ENCODE measurements at regions not wholly inside any gene's neighbourhood (a gene's known extent, or its start where the extent isn't known, plus 50 kb on each side); places are given as distances from the start of the nearest gene placed in this dataset.
"Not testable (repeated sequence)": the region's sequence is repeated elsewhere in the genome, so short reads cannot be mapped to it uniquely, and the experiment has no call there.

GRCh38 chr12:111271674-111272418 is 97.0 kb downstream of the PHETA1 start:
- DNase-seq = no peak

- DNase-seq = no peak
These were observed 98.1 kb downstream of the PHETA1 start for GRCh38 chr12:111270774-111271173.

GRCh38 chr12:111270239-111270638 is 98.7 kb downstream of the PHETA1 start:
- DNase-seq = no peak

DNA sequence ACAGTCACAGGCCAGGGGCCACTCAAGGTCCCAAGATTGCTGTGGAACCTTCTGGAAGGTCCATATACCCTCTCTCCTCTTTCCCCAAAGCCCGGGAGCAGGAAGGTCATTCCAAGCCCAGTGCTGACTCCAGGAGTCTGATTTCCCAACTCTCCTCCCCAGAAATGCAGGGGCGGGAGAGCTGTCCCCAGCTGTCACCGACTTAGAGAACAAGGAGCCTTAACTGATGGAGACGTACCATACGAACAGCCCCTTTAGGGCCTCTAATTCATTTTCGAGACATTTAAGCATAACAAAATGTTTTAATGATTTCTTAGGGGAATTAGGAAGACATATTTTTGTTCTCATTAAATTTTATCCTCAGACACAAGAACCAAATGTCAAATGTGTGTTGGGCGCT is 99.2 kb downstream of the PHETA1 start:
- no peak for DNase-seq

GRCh38 chr12:111268738-111269572 is 99.9 kb downstream of the PHETA1 start:
- no peak for DNase-seq

DNA sequence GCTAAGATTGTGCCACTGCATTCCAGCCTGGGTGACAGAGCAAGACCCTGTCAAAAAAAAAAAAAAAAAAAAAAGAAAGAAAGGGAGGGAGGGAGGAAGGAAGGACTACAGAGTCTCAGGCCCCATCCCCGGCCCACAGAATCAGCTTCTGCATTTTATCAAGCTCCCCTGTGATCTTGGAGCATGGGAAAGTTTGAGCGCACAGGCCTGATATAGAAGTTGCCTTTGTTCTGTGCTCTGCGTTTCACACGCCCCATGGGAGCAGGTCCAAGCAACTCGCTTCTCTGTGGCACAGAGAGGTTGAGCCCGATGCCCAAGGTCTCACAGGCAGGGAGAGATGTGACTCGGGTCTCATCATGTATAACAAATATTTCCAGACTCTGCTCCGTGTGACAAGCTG is 101.8 kb downstream of the PHETA1 start:
- no peak for DNase-seq

DNA sequence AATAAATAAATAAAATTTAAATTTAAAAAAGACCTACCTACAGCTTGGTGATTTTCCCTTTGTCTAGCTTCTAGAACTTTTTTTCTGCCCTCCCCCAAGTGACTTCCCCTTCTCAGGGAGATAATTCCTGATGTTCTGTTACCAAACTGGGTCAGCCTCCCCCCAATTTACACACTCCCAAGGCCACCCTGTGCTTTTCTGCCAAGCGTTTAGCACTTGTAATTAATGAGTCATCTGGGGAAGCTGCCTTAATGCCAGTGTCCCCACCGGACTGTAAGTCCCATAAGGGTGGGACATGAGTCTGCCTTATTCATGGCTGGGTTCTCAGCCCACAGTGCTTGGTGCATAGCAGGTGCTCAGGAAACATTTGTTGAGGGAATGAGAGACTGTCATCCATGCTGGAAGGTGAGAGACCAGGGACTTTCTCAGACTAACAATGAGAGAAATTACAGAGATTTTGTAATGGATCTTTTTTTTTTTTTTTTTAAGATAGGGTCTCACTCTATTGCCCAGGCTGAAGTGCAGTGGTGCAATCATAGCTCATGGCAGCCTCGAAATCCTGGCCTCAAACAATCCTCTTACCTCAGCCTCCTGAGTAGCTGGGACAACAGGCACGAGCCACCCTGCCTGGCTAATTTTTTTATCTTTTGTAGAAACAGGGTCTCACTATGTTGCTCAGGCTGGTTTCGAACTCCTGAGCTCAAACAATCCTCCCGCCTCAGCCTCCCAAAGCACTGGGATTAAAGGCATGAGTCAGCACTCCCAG is 106.8 kb downstream of the PHETA1 start:
- no peak for DNase-seq

- no peak for DNase-seq
These were observed 108.2 kb downstream of the PHETA1 start for GRCh38 chr12:111260732-111261131.

DNA sequence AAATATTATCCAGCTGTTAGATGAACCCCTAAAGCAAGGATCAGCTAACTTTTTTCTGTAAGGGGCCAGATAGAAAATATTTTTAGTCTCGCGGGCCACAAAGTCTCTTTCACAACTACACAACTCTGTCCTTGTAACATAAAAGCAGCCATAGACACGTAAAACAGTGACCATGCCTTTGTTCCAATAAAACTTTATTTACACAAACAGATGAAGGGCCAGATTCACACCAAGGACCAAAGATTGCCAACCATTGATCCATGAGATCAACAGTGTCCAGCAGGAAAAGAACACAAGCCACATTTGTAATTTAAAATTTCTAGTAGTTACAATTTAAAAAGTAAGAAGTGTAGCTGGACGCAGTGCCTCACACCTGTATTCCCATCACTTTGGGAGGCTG is 109.7 kb downstream of the PHETA1 start:
- no peak for DNase-seq

DNA sequence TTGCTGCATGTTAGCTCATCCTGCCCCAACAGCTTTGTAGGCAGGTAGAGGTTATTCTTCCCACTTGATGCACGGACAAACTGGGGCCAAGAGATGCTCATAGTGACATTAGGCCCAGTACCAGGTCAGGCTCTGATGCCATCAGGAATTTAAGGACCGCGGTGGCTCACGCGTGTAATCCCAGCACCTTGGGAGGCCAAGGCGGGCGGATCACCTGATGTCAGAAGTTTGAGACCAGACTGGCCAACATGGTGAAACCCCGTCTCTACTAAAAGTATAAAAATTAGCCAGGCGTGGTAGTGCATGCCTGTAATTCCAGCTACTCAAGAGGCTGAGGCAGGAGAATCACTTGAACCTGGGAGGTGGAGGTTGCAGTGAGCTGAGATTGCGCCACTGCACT is 110.8 kb downstream of the PHETA1 start:
- not testable (repeated sequence) for DNase-seq

DNA sequence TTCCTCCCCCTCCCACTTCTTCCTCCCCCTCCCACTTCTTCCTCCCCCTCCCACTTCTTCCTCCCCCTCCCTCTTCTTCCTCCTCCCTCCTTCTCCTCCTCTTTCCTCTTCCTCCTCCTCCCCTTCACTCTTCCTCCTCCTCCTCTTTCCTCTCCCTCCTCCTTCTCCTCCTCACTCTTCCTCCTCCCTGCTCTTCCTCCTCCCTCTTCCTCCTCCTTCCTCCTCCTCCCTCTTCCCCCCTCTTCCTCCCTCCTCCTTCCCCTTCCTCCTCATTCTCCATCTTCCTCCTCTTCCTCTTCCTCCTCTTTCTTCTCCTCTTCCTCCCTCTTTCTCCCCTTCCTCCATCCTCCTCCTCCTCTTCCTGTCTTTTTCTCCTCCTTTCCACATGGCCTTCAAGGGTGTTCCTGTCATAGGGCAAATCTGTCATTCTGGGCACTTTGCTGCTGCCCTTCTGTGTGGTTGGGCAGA is 111.4 kb downstream of the PHETA1 start:
- no peak for DNase-seq

DNA sequence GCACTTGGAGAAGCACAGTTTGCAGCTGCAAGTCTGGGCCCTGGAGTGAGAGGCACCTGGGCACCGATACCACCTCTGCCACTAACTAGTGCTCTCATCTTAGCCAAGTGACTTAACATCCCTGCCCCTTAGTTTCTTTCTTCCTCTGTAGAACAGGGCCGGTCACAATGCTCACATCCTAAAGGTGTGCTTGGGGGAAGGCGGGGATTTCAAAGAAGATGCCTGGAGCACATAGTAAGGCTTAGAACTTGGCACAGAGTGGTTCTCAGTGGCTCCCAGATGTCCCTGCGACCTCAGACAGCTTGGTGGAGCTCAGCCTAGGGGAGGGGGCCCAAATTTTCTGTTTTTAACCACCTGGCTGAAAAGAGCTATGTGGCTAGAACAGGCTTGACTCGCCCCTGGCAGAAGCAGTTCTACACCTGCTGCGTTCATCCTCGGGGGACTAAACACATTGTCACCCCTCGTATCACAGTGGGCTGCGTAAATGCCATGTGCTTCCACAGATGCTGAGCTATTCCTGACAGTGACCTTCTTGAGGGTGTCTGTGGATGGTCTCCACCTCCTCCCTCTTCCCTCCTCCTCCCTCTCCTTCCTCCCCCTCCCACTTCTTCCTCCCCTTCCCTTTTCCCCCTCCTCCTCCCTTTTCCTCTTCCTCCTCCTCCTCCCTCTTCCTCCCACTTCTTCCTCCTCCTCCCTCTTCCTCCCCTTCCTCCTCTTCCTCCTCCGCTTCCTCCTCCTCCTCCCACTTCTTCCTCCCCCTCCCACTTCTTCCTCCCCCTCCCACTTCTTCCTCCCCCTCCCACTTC is 112.1 kb downstream of the PHETA1 start:
- no peak for DNase-seq

- DNase-seq = no peak
These were observed 113.6 kb downstream of the PHETA1 start for GRCh38 chr12:111255261-111255660.

- DNase-seq = no peak
These were observed 114.8 kb downstream of the PHETA1 start for GRCh38 chr12:111254106-111254505.

DNA sequence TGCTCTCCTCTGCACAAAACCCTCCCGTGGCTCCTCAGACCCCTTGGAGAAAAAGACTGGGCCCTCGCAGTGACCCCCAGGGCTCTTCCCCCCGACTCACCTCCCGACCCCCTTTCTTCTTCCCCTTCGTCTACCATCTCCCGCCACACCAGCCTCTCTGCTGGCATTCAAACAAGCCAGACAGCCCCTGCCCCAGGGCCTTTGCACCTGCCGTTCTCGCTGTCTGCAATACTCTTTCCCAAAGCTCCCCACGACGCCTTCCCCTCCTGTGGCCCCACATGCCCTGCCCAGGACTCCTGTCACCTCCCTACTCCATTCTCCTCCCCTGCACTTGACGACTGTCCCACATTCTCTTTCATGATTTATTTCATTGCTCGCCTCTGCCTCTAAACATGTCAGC is 115.7 kb downstream of the PHETA1 start:
- DNase-seq = no peak

- no peak for DNase-seq
These were observed 117.1 kb downstream of the PHETA1 start for GRCh38 chr12:111251787-111252186.

DNA sequence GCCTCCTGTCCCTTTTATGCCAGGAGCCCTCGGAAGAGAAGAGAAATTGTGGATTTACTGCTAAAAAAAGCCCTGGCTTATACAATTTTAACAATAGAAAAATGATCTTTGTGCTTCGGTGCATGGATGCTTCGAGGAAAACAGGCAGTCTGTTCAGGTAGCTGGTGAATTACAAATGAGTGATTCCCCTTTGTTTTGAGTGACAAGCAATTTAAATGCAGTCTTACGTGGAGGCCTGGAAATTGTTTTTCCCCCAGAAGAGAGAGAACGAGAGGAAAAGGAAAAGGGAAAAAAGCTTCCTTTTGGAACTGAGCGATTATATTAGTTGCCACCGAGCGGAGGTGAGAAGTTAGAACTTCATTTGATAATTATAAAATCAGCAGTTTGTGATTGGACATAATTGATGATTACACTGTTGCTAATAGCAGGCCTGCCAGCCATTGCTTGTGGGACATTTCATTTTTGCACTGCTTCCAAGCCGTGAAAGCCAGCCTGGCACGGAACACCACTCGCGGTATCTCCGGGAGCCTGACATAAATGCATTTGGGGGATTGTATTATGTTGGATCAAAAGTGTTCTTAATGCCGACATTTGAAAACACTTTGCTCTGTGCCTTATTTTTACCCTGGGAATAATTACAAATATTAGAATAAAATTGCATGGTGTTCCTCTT is 117.7 kb downstream of the PHETA1 start:
- DNase-seq = no peak

- no peak for DNase-seq
These were observed 118.5 kb downstream of the PHETA1 start for GRCh38 chr12:111250251-111250881.

DNA sequence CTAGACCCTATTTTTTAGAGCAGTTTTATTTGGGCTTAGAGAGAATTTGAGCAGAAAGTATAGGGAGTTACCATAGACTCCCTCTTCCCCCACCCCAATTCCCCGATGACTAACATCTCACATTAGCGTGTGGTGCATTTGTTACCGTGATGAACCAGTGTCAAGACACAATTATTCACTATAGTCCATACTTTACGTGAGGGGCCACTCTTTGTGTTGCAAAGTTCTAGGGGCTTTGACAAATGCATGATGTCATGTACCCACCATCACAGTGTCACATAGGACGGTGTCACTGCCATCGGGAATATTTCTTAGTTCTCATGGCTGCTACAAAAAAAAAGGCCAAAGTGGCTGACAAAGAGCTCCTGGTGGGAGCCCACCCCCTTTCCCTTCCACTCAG is 119.1 kb downstream of the PHETA1 start:
- no peak for DNase-seq

DNA sequence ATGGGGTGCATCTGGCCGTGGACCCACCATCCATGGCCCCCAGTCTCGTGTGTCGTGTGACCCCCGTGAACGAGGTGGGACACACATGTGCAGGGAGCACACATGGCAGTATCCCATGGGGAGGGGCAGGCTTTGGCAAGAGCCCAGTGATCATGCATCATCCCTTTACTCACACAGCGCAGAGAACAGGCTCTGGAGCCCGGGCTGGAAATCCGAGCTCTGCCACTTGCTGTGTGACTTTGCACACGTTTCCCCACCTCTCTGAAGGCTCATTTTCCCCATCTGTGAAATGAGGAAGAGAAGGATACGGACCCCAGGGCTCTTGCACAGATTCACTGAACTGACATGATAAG is 119.9 kb downstream of the PHETA1 start:
- DNase-seq = no peak

DNA sequence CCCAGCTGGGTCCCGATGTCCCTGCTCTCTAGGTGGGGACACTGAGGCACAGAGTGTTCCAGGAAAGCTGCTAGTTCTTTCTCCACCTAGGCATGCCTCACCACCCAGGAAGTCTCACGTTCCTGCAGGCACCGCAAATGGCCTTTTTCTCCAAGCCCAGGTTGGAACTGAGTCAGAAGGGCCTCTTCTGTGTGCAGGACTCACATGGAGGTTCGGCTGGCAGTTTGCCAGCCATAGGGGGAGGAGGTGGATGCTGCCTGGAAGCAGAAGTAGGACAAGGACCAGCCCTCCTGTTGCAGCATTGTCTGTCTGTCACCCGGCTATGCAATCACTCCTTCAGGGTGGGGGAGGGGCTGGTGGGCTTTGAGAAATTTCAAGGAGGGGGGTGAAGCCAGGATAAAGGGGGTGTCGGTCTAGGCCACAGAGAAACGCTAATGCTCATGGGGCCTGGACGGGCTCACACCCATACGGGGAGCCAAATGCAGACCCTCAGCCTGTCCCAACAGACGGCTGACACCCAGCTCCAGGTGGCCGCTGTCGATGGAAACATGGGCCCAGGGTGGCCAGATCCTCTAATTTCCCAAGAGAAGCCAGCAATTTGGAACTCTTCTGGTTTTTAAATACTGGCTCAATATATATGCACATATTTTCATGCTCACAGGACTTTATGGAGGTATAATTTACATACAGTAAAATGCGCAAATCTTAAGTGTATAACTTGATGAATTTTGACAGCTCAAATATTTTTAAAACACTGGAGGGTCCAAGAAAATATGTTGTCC is 120.5 kb downstream of the PHETA1 start:
- no peak for DNase-seq

Data from NCI-H2029 (cell line).